ENCODE measurements at regions not wholly inside any gene's neighbourhood (a gene's known extent, or its start where the extent isn't known, plus 50 kb on each side); places are given as distances from the start of the nearest gene placed in this dataset.

DNA sequence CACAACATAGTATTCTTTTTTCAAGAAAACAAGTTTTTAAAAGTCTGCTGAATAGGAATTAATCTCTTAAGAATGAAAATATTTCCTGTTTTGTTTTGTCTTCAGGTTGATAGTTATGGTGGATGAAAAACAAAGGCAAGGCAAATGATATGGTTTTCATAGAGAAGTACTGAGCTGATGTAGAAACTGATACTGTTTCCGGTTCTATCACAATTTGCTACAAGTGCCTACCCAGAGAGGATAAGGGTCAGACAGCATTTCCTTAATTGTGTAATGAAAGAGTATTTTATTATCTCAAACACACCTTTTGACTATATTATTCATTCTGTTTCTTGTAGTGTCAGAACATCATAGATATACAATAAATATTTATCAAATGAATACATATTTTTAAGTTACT is 836.3 kb downstream of the SQOR start:
- no peaks in the 10 kb centered on the region for H3K36me3 Mint-ChIP-seq (ENCODE audit: low read depth)
- no peaks in the 10 kb centered on the region for H3K4me1 Mint-ChIP-seq
- no peak overlapping the region for H3K27ac Mint-ChIP-seq
- Histone ChIP-seq H3K9ac (ENCODE audit: extremely low read depth, low read length, poor library complexity, severe bottlenecking) (no peak overlapping the region), H3K36me3 (ENCODE audit: control insufficient read depth, insufficient read depth, low read length) (no peaks in the 10 kb centered on the region), H3K4me3 (ENCODE audit: low read length) (no peak overlapping the region), H3K4me1 (ENCODE audit: control insufficient read depth, insufficient read depth, low read length) (no peaks in the 10 kb centered on the region), H3K27me3 (ENCODE audit: control insufficient read depth, insufficient read depth, low read length, poor library complexity, severe bottlenecking) (no peaks in the 10 kb centered on the region), H3K27ac (ENCODE audit: low read depth, low read length) (no peak overlapping the region), H3K9me3 (ENCODE audit: control insufficient read depth, low read length) (no peaks in the 10 kb centered on the region)
- no peak for TF ChIP-seq CTCF (conservative IDR thresholded peaks at IDR 0.05)
- H3K9me3 Mint-ChIP-seq = peaks cover 11% of the 10 kb centered on the region
- WGBS, 2 experiments (ENCODE audit: insufficient coverage in 1 of 2, insufficient read length in 1 of 2) = 92% methylated on average over 1 of the region's 1 CpG; no CpG with 5 or more reads in 1 of the 2 experiments
- H3K27me3 Mint-ChIP-seq (ENCODE audit: insufficient read depth) = no peaks in the 10 kb centered on the region
- no peak for DNase-seq
- no peak overlapping the region for H3K4me3 Mint-ChIP-seq

DNA sequence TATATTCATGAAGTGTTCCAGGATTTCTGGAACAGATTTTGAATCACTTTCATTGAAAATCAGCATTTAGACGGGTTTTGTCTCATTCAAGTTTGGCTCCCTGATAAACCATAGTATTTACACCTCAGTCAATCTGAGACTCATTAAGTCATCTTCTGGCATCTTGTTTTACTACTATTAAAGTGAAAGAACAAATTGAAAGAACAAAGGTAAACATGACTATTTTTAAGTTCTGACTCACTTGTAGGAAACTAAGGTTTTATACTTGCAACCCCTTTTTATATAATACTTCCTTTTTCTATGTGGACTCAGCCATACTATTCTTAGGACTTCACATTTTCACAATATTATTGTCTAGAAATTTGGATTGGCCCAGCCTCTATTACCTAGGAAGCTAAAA is 854.4 kb downstream of the SQOR start:
- Histone ChIP-seq H3K27ac (ENCODE audit: low read depth, low read length) (no peak overlapping the region), H3K9me3 (ENCODE audit: control insufficient read depth, low read length) (no peaks in the 10 kb centered on the region), H3K4me3 (ENCODE audit: low read length) (no peak overlapping the region), H3K36me3 (ENCODE audit: control insufficient read depth, insufficient read depth, low read length) (no peaks in the 10 kb centered on the region), H3K27me3 (ENCODE audit: control insufficient read depth, insufficient read depth, low read length, poor library complexity, severe bottlenecking) (no peaks in the 10 kb centered on the region), H3K9ac (ENCODE audit: extremely low read depth, low read length, poor library complexity, severe bottlenecking) (no peak overlapping the region), H3K4me1 (ENCODE audit: control insufficient read depth, insufficient read depth, low read length) (no peaks in the 10 kb centered on the region)
- H3K9me3 Mint-ChIP-seq = peaks cover 16% of the 10 kb centered on the region
- no peak for TF ChIP-seq CTCF (conservative IDR thresholded peaks at IDR 0.05)
- H3K27ac Mint-ChIP-seq = no peak overlapping the region
- H3K4me1 Mint-ChIP-seq = peaks cover 5% of the 10 kb centered on the region
- H3K36me3 Mint-ChIP-seq (ENCODE audit: low read depth) = no peaks in the 10 kb centered on the region
- peaks cover under 1% of the 10 kb centered on the region for H3K27me3 Mint-ChIP-seq (ENCODE audit: insufficient read depth)
- no peak overlapping the region for H3K4me3 Mint-ChIP-seq
- 86 to 100% methylated on average over 1 of the region's 1 CpG for WGBS, 2 experiments (ENCODE audit: insufficient coverage in 1 of 2, insufficient read length in 1 of 2)
- no peak for DNase-seq

DNA sequence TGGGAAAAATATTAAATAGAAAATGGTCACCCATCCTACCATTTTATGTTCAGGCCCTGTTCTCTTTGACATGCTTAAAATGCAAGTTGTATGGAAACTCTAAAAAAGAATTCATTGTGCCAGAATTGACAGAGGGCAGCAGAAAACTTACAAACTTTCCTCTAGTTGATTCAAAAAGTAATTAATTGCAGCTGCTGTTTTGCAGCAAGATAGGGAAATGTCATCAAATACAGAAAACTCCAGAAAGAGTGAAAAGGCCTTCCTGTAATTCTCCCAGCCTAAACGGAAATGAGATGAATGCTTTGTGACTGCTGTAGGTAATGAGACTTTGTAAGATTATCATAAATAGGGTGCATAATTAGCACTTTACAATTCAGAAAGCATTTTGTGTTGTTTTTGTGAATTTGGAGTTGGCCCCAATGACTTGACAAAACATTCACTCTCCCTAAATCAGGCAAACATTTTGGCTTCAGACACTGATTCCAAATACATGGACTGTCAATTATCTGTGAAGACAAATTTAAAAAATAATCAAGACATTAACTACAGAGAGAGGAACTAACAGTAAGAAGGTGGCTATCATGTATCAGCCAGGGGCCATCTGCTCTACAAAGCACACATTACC is 861.8 kb downstream of the SQOR start:
- H3K4me1 Mint-ChIP-seq = peaks cover 12% of the 10 kb centered on the region
- H3K27ac ChIP-seq (ENCODE audit: low read depth, low read length) = no peak overlapping the region
- no peak overlapping the region for H3K4me3 ChIP-seq (ENCODE audit: low read length)
- H3K36me3 Mint-ChIP-seq (ENCODE audit: low read depth) = peaks cover 2% of the 10 kb centered on the region
- WGBS, 2 experiments (ENCODE audit: insufficient coverage in 1 of 2, insufficient read length in 1 of 2) = 43 to 100% methylated on average over 1 of the region's 1 CpG
- H3K27ac Mint-ChIP-seq = no peak overlapping the region
- no peak overlapping the region for H3K9ac ChIP-seq (ENCODE audit: extremely low read depth, low read length, poor library complexity, severe bottlenecking)
- H3K4me3 Mint-ChIP-seq = no peak overlapping the region
- H3K36me3 ChIP-seq (ENCODE audit: control insufficient read depth, insufficient read depth, low read length) = no peaks in the 10 kb centered on the region
- no peaks in the 10 kb centered on the region for H3K4me1 ChIP-seq (ENCODE audit: control insufficient read depth, insufficient read depth, low read length)
- TF ChIP-seq CTCF (conservative IDR thresholded peaks at IDR 0.05) = no peak
- peaks cover 23% of the 10 kb centered on the region for H3K9me3 Mint-ChIP-seq
- no peak for DNase-seq
- no peaks in the 10 kb centered on the region for H3K9me3 ChIP-seq (ENCODE audit: control insufficient read depth, low read length)
- no peaks in the 10 kb centered on the region for H3K27me3 ChIP-seq (ENCODE audit: control insufficient read depth, insufficient read depth, low read length, poor library complexity, severe bottlenecking)
- peaks cover 8% of the 10 kb centered on the region for H3K27me3 Mint-ChIP-seq (ENCODE audit: insufficient read depth)
